GM23338 (cell line): ENCODE measurements at regions not wholly inside any gene's neighbourhood (a gene's known extent, or its start where the extent isn't known, plus 50 kb on each side); places are given as distances from the start of the nearest gene placed in this dataset.

Experiments
- ATAC-seq: fragments of 200-7000 bp; cut with Tn5 transposase; 3 replicates; pipeline ENCODE4 v1.9.1; 2020
- DNase-seq: peaks from one replicate; pipeline ENCODE4 v3.0.0-alpha.2; 2015; ENCODE audit warnings: low spot score
- H2AFZ ChIP-seq: fragments of 200-600 bp; sonication (generic); 2 replicates; pipeline ENCODE4 v1.8.0; 2016; ENCODE audit warnings: antibody characterized with exemption, mild to moderate bottlenecking, moderate library complexity
- H3F3A ChIP-seq: fragments of 200-600 bp; sonication (generic); replicated peaks from 2 replicates; pipeline ENCODE4 v1.8.0; 2017; ENCODE audit warnings: antibody characterized with exemption, mixed run types, low read depth
- H3K27ac ChIP-seq: fragments of 200-600 bp; sonication (generic); 2 replicates; pipeline ENCODE4 v1.6.1; 2016; ENCODE audit warnings: low read depth
- H3K27me3 ChIP-seq: fragments of 200-600 bp; sonication (generic); 2 replicates; pipeline ENCODE4 v1.8.0; 2016; ENCODE audit warnings: mild to moderate bottlenecking, mixed run types, moderate library complexity; ENCODE audit not compliant: insufficient read depth
- H3K36me3 ChIP-seq: fragments of 200-600 bp; sonication (generic); 2 replicates; pipeline ENCODE4 v1.8.0; 2016; ENCODE audit warnings: mild to moderate bottlenecking; ENCODE audit not compliant: insufficient read depth
- H3K4me1 ChIP-seq: fragments of 200-600 bp; sonication (generic); 2 replicates; pipeline ENCODE4 v1.8.0; 2016; ENCODE audit warnings: mild to moderate bottlenecking, moderate library complexity; ENCODE audit not compliant: insufficient read depth
- H3K4me2 ChIP-seq: fragments of 200-600 bp; sonication (generic); 2 replicates; pipeline ENCODE4 v1.7.1; 2017; ENCODE audit warnings: mixed run types
- H3K4me3 ChIP-seq: fragments of 200-600 bp; sonication (generic); 2 replicates; pipeline ENCODE4 v1.6.1; 2016; ENCODE audit warnings: mixed run types
- H3K79me2 ChIP-seq: fragments of 200-600 bp; sonication (generic); replicated peaks from 2 replicates; pipeline ENCODE4 v1.8.0; 2017; ENCODE audit warnings: mild to moderate bottlenecking; ENCODE audit not compliant: insufficient read depth
- H3K9me2 ChIP-seq: fragments of 200-600 bp; sonication (generic); 2 replicates; pipeline ENCODE4 v1.8.0; 2017; ENCODE audit not compliant: insufficient read depth
- H4K20me1 ChIP-seq: fragments of 200-600 bp; sonication (generic); replicated peaks from 2 replicates; pipeline ENCODE4 v1.8.0; 2017; ENCODE audit warnings: mild to moderate bottlenecking; ENCODE audit not compliant: insufficient read depth
- H3K27ac Mint-ChIP-seq: 2 replicates; pipeline ENCODE4 v1.8.0; 2020; ENCODE audit warnings: inconsistent platforms, mild to moderate bottlenecking, moderate library complexity, mixed read lengths
- H3K27me3 Mint-ChIP-seq: 3 replicates; pipeline ENCODE4 v1.8.0; 2022; ENCODE audit warnings: low read depth, mild to moderate bottlenecking, moderate library complexity, mixed read lengths, inconsistent platforms; ENCODE audit not compliant: insufficient read depth, poor library complexity
- H3K36me3 Mint-ChIP-seq: 3 replicates; pipeline ENCODE4 v1.8.0; 2021; ENCODE audit warnings: low read depth, mild to moderate bottlenecking, inconsistent platforms, moderate library complexity, mixed read lengths
- H3K4me1 Mint-ChIP-seq: 3 replicates; pipeline ENCODE4 v1.8.0; 2020; ENCODE audit warnings: mild to moderate bottlenecking, inconsistent platforms, mixed read lengths
- H3K4me3 Mint-ChIP-seq: 3 replicates; pipeline ENCODE4 v1.8.0; 2021; ENCODE audit warnings: moderate library complexity, mild to moderate bottlenecking, inconsistent platforms, mixed read lengths
- H3K9me3 Mint-ChIP-seq: 3 replicates; pipeline ENCODE4 v1.8.0; 2020; ENCODE audit warnings: moderate library complexity, mild to moderate bottlenecking, inconsistent platforms, mixed read lengths
- CREB1 ChIP-seq: fragments of 250-450 bp; sonication (Bioruptor Pico); IDR thresholded peaks from 2 replicates; pipeline ENCODE4 v1.5.0; 2020; ENCODE audit warnings: low read depth, mild to moderate bottlenecking, moderate library complexity
- EZH2 ChIP-seq: fragments of 200-600 bp; sonication (generic); IDR thresholded peaks from one replicate; pipeline ENCODE4 v1.8.0; 2017; ENCODE audit warnings: antibody characterized with exemption, mild to moderate bottlenecking, low read depth; ENCODE audit not compliant: unreplicated experiment
- EZH2phosphoT487 ChIP-seq: fragments of 200-600 bp; sonication (generic); IDR thresholded peaks from one replicate; pipeline ENCODE4 v1.8.1; 2018; ENCODE audit warnings: antibody characterized with exemption; ENCODE audit not compliant: unreplicated experiment
- JUNB ChIP-seq: IDR thresholded peaks from one replicate; pipeline ENCODE4 v1.6.1; 2016; ENCODE audit warnings: antibody characterized with exemption; ENCODE audit not compliant: unreplicated experiment
- NANOG ChIP-seq: IDR thresholded peaks from 2 replicates; pipeline ENCODE4 v1.6.1; 2016; ENCODE audit warnings: antibody characterized with exemption, borderline replicate concordance
- POLR2AphosphoS5 ChIP-seq: IDR thresholded peaks from 2 replicates; pipeline ENCODE4 v1.6.1; 2016; ENCODE audit warnings: antibody characterized with exemption, low read depth
- STAT1 ChIP-seq: IDR thresholded peaks from one replicate; pipeline ENCODE4 v1.6.1; 2016; ENCODE audit warnings: antibody characterized with exemption; ENCODE audit not compliant: unreplicated experiment
- ZNF114 ChIP-seq: fragments of 250-450 bp; sonication (Bioruptor Pico); IDR thresholded peaks from 2 replicates; pipeline ENCODE4 v1.5.0; 2020; ENCODE audit warnings: mild to moderate bottlenecking, moderate library complexity
- ZNF331 ChIP-seq: fragments of 250-450 bp; sonication (Bioruptor Pico); IDR thresholded peaks from 2 replicates; pipeline ENCODE4 v1.5.0; 2020; ENCODE audit warnings: low read depth, mild to moderate bottlenecking, moderate library complexity
- TF ChIP-seq, protein P1 (sequence below): IDR thresholded peaks from one replicate; pipeline ENCODE4 v1.6.1; 2018; ENCODE audit warnings: antibody characterized with exemption; ENCODE audit not compliant: unreplicated experiment
- TF ChIP-seq, protein P2 (sequence below): IDR thresholded peaks from 2 replicates; pipeline ENCODE4 v1.6.1; 2016; ENCODE audit warnings: antibody characterized with exemption
- TF ChIP-seq, protein P3 (sequence below): fragments of 250-450 bp; sonication (Bioruptor Pico); IDR thresholded peaks from 2 replicates; pipeline ENCODE4 v1.5.0; 2020; ENCODE audit warnings: mild to moderate bottlenecking, moderate library complexity
- TF ChIP-seq, protein P4 (sequence below), 2 experiments: fragments of 200-600 bp in 1 of 2; sonication (generic) in 1 of 2; conservative IDR thresholded peaks; 2 replicates each; pipeline versions ENCODE4 v1.5.1 to v1.6.1; 2016 to 2017; ENCODE audit warnings: antibody characterized with exemption in 2 of 2, low read depth in 2 of 2, mild to moderate bottlenecking in 2 of 2, moderate library complexity in 1 of 2

DNA sequence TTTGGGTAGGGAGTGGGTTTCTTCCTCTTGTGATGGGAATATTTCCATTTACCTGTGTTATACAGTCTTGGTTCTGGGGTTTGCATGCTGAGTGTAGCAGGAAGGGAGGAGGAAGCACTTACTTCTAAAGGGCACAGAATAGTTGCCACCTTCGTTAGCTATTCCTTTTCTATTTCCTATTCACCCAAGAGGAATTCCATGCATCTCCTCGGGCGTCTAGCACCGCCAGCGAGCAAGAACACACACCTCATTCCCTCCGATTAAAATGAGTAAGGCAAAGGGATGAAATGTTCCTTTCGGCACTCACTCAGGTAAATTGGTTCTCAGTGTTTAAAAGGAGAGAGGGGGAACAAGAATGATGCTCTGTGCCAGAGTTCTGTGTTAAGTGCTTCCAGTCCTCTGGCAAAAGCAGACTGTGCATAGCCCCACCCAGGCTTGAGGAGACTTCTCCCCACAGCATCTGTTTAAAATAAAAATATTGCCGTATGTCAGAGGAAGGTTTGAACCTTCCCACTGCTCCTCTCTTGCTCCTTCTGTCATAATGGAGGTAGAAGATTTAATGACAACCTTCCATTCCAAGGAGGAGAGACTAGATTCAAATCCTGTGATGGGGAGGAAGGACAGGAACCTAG, 351.4 kb downstream of the PTTG2 start:
- no peak overlapping the region for H3K4me3 Mint-ChIP-seq
- Histone ChIP-seq H3K27me3 (no peaks in the 10 kb centered on the region), H3K79me2 (no peaks in the 10 kb centered on the region), H3K4me3 (no peak overlapping the region), H3K36me3 (no peaks in the 10 kb centered on the region), H3K4me1 (peaks cover 9% of the 10 kb centered on the region; the same call in 1 of the 2 replicates), H3K27ac (no peak overlapping the region), H3K4me2 (0 out of 2 replicates have a peak overlapping the region, but pooled peaks have one; percentile 36), H3K9me2 (no peaks in the 10 kb centered on the region), H3F3A (no peaks in the 10 kb centered on the region), H4K20me1 (no peaks in the 10 kb centered on the region), H2AFZ (no peak overlapping the region)
- DNase-seq (no peak), ATAC-seq (no peak)
- no peaks in the 10 kb centered on the region for H3K27me3 Mint-ChIP-seq
- no peaks in the 10 kb centered on the region for H3K36me3 Mint-ChIP-seq
- H3K27ac Mint-ChIP-seq, result no peak overlapping the region
- peaks cover 3% of the 10 kb centered on the region; the same call in 1 of the 3 replicates for H3K9me3 Mint-ChIP-seq
- H3K4me1 Mint-ChIP-seq, result peaks cover 13% of the 10 kb centered on the region
- TF ChIP-seq EZH2 (no peak), STAT1 (no peak), NANOG (no peak), EZH2phosphoT487 (no peak), ZNF331 (no peak), ZNF114 (CRISPR knock-in tag) (no peak), CREB1 (CRISPR knock-in tag) (no peak), JUNB (no peak), POLR2AphosphoS5 (no peak)
- TF ChIP-seq, protein P1, sequence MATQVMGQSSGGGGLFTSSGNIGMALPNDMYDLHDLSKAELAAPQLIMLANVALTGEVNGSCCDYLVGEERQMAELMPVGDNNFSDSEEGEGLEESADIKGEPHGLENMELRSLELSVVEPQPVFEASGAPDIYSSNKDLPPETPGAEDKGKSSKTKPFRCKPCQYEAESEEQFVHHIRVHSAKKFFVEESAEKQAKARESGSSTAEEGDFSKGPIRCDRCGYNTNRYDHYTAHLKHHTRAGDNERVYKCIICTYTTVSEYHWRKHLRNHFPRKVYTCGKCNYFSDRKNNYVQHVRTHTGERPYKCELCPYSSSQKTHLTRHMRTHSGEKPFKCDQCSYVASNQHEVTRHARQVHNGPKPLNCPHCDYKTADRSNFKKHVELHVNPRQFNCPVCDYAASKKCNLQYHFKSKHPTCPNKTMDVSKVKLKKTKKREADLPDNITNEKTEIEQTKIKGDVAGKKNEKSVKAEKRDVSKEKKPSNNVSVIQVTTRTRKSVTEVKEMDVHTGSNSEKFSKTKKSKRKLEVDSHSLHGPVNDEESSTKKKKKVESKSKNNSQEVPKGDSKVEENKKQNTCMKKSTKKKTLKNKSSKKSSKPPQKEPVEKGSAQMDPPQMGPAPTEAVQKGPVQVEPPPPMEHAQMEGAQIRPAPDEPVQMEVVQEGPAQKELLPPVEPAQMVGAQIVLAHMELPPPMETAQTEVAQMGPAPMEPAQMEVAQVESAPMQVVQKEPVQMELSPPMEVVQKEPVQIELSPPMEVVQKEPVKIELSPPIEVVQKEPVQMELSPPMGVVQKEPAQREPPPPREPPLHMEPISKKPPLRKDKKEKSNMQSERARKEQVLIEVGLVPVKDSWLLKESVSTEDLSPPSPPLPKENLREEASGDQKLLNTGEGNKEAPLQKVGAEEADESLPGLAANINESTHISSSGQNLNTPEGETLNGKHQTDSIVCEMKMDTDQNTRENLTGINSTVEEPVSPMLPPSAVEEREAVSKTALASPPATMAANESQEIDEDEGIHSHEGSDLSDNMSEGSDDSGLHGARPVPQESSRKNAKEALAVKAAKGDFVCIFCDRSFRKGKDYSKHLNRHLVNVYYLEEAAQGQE, result no peak
- TF ChIP-seq, protein P2, sequence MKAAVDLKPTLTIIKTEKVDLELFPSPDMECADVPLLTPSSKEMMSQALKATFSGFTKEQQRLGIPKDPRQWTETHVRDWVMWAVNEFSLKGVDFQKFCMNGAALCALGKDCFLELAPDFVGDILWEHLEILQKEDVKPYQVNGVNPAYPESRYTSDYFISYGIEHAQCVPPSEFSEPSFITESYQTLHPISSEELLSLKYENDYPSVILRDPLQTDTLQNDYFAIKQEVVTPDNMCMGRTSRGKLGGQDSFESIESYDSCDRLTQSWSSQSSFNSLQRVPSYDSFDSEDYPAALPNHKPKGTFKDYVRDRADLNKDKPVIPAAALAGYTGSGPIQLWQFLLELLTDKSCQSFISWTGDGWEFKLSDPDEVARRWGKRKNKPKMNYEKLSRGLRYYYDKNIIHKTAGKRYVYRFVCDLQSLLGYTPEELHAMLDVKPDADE, result no peak
- TF ChIP-seq, protein P3, sequence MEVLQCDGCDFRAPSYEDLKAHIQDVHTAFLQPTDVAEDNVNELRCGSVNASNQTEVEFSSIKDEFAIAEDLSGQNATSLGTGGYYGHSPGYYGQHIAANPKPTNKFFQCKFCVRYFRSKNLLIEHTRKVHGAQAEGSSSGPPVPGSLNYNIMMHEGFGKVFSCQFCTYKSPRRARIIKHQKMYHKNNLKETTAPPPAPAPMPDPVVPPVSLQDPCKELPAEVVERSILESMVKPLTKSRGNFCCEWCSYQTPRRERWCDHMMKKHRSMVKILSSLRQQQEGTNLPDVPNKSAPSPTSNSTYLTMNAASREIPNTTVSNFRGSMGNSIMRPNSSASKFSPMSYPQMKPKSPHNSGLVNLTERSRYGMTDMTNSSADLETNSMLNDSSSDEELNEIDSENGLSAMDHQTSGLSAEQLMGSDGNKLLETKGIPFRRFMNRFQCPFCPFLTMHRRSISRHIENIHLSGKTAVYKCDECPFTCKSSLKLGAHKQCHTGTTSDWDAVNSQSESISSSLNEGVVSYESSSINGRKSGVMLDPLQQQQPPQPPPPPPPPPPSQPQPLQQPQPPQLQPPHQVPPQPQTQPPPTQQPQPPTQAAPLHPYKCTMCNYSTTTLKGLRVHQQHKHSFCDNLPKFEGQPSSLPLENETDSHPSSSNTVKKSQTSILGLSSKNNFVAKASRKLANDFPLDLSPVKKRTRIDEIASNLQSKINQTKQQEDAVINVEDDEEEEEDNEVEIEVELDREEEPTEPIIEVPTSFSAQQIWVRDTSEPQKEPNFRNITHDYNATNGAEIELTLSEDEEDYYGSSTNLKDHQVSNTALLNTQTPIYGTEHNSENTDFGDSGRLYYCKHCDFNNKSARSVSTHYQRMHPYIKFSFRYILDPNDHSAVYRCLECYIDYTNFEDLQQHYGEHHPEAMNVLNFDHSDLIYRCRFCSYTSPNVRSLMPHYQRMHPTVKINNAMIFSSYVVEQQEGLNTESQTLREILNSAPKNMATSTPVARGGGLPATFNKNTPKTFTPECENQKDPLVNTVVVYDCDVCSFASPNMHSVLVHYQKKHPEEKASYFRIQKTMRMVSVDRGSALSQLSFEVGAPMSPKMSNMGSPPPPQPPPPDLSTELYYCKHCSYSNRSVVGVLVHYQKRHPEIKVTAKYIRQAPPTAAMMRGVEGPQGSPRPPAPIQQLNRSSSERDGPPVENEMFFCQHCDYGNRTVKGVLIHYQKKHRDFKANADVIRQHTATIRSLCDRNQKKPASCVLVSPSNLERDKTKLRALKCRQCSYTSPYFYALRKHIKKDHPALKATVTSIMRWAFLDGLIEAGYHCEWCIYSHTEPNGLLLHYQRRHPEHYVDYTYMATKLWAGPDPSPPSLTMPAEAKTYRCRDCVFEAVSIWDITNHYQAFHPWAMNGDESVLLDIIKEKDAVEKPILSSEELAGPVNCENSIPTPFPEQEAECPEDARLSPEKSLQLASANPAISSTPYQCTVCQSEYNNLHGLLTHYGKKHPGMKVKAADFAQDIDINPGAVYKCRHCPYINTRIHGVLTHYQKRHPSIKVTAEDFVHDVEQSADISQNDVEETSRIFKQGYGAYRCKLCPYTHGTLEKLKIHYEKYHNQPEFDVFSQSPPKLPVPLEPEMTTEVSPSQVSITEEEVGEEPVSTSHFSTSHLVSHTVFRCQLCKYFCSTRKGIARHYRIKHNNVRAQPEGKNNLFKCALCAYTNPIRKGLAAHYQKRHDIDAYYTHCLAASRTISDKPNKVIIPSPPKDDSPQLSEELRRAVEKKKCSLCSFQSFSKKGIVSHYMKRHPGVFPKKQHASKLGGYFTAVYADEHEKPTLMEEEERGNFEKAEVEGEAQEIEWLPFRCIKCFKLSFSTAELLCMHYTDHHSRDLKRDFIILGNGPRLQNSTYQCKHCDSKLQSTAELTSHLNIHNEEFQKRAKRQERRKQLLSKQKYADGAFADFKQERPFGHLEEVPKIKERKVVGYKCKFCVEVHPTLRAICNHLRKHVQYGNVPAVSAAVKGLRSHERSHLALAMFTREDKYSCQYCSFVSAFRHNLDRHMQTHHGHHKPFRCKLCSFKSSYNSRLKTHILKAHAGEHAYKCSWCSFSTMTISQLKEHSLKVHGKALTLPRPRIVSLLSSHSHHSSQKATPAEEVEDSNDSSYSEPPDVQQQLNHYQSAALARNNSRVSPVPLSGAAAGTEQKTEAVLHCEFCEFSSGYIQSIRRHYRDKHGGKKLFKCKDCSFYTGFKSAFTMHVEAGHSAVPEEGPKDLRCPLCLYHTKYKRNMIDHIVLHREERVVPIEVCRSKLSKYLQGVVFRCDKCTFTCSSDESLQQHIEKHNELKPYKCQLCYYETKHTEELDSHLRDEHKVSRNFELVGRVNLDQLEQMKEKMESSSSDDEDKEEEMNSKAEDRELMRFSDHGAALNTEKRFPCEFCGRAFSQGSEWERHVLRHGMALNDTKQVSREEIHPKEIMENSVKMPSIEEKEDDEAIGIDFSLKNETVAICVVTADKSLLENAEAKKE (CRISPR knock-in tag), result no peak
- TF ChIP-seq, protein P4, sequence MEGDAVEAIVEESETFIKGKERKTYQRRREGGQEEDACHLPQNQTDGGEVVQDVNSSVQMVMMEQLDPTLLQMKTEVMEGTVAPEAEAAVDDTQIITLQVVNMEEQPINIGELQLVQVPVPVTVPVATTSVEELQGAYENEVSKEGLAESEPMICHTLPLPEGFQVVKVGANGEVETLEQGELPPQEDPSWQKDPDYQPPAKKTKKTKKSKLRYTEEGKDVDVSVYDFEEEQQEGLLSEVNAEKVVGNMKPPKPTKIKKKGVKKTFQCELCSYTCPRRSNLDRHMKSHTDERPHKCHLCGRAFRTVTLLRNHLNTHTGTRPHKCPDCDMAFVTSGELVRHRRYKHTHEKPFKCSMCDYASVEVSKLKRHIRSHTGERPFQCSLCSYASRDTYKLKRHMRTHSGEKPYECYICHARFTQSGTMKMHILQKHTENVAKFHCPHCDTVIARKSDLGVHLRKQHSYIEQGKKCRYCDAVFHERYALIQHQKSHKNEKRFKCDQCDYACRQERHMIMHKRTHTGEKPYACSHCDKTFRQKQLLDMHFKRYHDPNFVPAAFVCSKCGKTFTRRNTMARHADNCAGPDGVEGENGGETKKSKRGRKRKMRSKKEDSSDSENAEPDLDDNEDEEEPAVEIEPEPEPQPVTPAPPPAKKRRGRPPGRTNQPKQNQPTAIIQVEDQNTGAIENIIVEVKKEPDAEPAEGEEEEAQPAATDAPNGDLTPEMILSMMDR (conservative IDR thresholded peaks at IDR 0.05; ENCODE audit: low read depth in 2 of 2), result no peak
